Naive B cell (primary cell): ENCODE measurements at regions not wholly inside any gene's neighbourhood (a gene's known extent, or its start where the extent isn't known, plus 50 kb on each side); places are given as distances from the start of the nearest gene placed in this dataset.
"Not testable (repeated sequence)": the region's sequence is repeated elsewhere in the genome, so short reads cannot be mapped to it uniquely, and the experiment has no call there.

Experiments
- ATAC-seq, 2 donors: fragments of 150-1000 bp; cut with Tn5 transposase; 2 replicates each; pipeline ENCODE4 v1.10.0; 2021; ENCODE audit warnings: low read depth in 2 of 2, mild to moderate bottlenecking in 2 of 2, moderate library complexity in 2 of 2
- DNase-seq: peaks from one replicate; pipeline ENCODE4 v3.0.0; 2022
- H3K27ac Mint-ChIP-seq, 6 donors: one replicate each; pipeline ENCODE4 v1.8.0; 2020 to 2022; ENCODE audit warnings: mild to moderate bottlenecking in 6 of 6, mixed read lengths in 6 of 6, moderate library complexity in 5 of 6, inconsistent platforms in 2 of 6
- H3K27me3 Mint-ChIP-seq, 3 donors: one replicate each; pipeline ENCODE4 v1.8.0; 2021 to 2022; ENCODE audit warnings: mixed read lengths in 3 of 3, mild to moderate bottlenecking in 1 of 3
- H3K36me3 Mint-ChIP-seq, 2 donors: one replicate each; pipeline ENCODE4 v1.8.0; 2020 to 2022; ENCODE audit warnings: mixed read lengths in 2 of 2, inconsistent platforms in 1 of 2, mild to moderate bottlenecking in 1 of 2
- H3K4me1 Mint-ChIP-seq, 3 donors: one replicate each; pipeline ENCODE4 v1.8.0; 2020 to 2022; ENCODE audit warnings: mixed read lengths in 3 of 3, inconsistent platforms in 1 of 3, mild to moderate bottlenecking in 1 of 3, moderate library complexity in 1 of 3
- H3K4me3 Mint-ChIP-seq, 8 donors: one replicate each; pipeline ENCODE4 v1.8.0; 2020 to 2022; ENCODE audit warnings: mild to moderate bottlenecking in 8 of 8, mixed read lengths in 8 of 8, moderate library complexity in 8 of 8, inconsistent platforms in 2 of 8
- H3K9me3 Mint-ChIP-seq, 7 donors: one replicate each; pipeline ENCODE4 v1.8.0; 2020 to 2022; ENCODE audit warnings: mixed read lengths in 7 of 7, mild to moderate bottlenecking in 5 of 7, inconsistent platforms in 2 of 7, moderate library complexity in 1 of 7

- no peak for DNase-seq
- no peaks in the 10 kb centered on the region for H3K4me1 Mint-ChIP-seq
- peaks cover 0 to 4% (median 0%) of the 10 kb centered on the region in 3 donors for H3K27me3 Mint-ChIP-seq
- H3K36me3 Mint-ChIP-seq, result peaks cover 0 to 3% of the 10 kb centered on the region in 2 donors
- H3K9me3 Mint-ChIP-seq, result peaks cover 0 to 6% (median under 1%) of the 10 kb centered on the region in 7 donors
- H3K27ac Mint-ChIP-seq, result no peak overlapping the region
- no peak for ATAC-seq
- no peak overlapping the region for H3K4me3 Mint-ChIP-seq
Observed at GRCh38 chr6:153984811-153985210, 54.2 kb upstream of the OPRM1 start.

GRCh38 chr6:153980171-153980570 is 58.9 kb upstream of the OPRM1 start:
- ATAC-seq, result no peak
- Mint-ChIP-seq H3K36me3 (peaks cover 0 to 7% of the 10 kb centered on the region in 2 donors), H3K27me3 (peaks cover 0 to 4% (median 0%) of the 10 kb centered on the region in 3 donors)

GRCh38 chr6:153978911-153979548 is 60.0 kb upstream of the OPRM1 start:
- H3K27ac Mint-ChIP-seq, H3K4me1 Mint-ChIP-seq, H3K9me3 Mint-ChIP-seq, H3K4me3 Mint-ChIP-seq, DNase-seq, H3K27me3 Mint-ChIP-seq, ATAC-seq, H3K36me3 Mint-ChIP-seq: not testable (repeated sequence)

More at GRCh38 chr6:153980171-153980570, 58.9 kb upstream of the OPRM1 start:
- no peak overlapping the region for H3K4me3 Mint-ChIP-seq
- no peaks in the 10 kb centered on the region for H3K4me1 Mint-ChIP-seq
- no peak overlapping the region for H3K27ac Mint-ChIP-seq
- peaks cover 0 to 7% (median 5%) of the 10 kb centered on the region in 7 donors for H3K9me3 Mint-ChIP-seq
- DNase-seq, result no peak

- no peaks in the 10 kb centered on the region for H3K27me3 Mint-ChIP-seq
- H3K27ac Mint-ChIP-seq, result no peak overlapping the region
- peaks cover 0 to 7% (median 5%) of the 10 kb centered on the region in 7 donors for H3K9me3 Mint-ChIP-seq
- peaks cover 0 to 7% of the 10 kb centered on the region in 2 donors for H3K36me3 Mint-ChIP-seq
- no peak overlapping the region for H3K4me3 Mint-ChIP-seq
- DNase-seq (no peak), ATAC-seq (no peak)
- no peaks in the 10 kb centered on the region for H3K4me1 Mint-ChIP-seq
Observed at GRCh38 chr6:153976921-153977693, 61.9 kb upstream of the OPRM1 start.

DNA sequence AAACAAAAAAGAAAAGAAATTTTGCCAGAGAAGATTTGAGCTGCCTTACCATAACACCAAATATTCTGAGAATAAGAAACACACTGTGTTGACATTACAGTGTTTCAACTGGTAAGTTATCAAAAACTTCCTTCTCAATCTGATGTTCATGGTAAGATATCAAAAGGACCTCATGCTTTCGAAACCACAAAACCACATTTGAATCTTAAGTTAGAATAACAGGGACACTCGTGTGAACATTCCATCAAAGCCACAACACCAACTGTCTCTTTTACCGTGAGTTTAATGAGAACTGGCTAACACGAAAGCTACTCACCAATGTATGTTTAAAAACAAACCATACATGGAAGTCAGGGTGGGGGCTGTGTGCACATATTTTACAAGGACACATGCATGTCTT is 73.0 kb upstream of the OPRM1 start:
- no peak overlapping the region for H3K27ac Mint-ChIP-seq
- no peaks in the 10 kb centered on the region for H3K36me3 Mint-ChIP-seq
- H3K9me3 Mint-ChIP-seq, result peaks cover 0 to 4% (median 0%) of the 10 kb centered on the region in 7 donors
- ATAC-seq, result no peak
- H3K27me3 Mint-ChIP-seq, result no peaks in the 10 kb centered on the region
- H3K4me1 Mint-ChIP-seq, result peaks cover 0 to 3% (median 0%) of the 10 kb centered on the region in 3 donors
- no peak for DNase-seq
- no peak overlapping the region for H3K4me3 Mint-ChIP-seq

GRCh38 chr6:153963352-153963751 is 75.7 kb upstream of the OPRM1 start:
- H3K4me3 Mint-ChIP-seq, result no peak overlapping the region
- no peak for DNase-seq
- no peaks in the 10 kb centered on the region for H3K36me3 Mint-ChIP-seq
- H3K27me3 Mint-ChIP-seq, result no peaks in the 10 kb centered on the region
- peaks cover 0 to 4% (median 0%) of the 10 kb centered on the region in 7 donors for H3K9me3 Mint-ChIP-seq
- peaks cover 0 to 3% (median 0%) of the 10 kb centered on the region in 3 donors for H3K4me1 Mint-ChIP-seq
- no peak for ATAC-seq
- peak overlapping the region in 1 of 6 donors; percentile 73 for H3K27ac Mint-ChIP-seq

DNA sequence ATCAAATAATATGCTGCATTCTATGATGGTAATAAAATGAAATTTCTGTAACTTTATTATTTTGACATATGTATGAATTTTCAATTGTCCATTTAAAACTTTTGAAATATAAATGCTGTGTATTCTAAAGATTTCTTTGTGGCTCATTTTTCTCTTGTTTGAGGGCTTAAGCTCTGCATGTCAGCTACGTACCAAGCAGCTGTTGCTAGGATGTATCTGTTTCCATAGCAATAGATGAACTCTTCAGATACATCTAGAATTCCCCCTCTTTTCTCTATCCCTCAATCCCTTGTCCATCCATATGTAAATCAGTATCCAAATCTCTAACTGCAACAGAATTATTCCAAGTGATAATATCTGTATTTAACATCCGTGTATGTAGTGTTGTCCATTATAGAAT is 76.5 kb upstream of the OPRM1 start:
- H3K9me3 Mint-ChIP-seq, result peaks cover 0 to 4% (median 0%) of the 10 kb centered on the region in 7 donors
- ATAC-seq (no peak), DNase-seq (no peak)
- no peak overlapping the region for H3K4me3 Mint-ChIP-seq
- peaks cover 0 to 5% (median 3%) of the 10 kb centered on the region in 3 donors for H3K4me1 Mint-ChIP-seq
- H3K36me3 Mint-ChIP-seq, result no peaks in the 10 kb centered on the region
- H3K27ac Mint-ChIP-seq, result peak overlapping the region in 1 of 6 donors; percentile 72
- H3K27me3 Mint-ChIP-seq, result no peaks in the 10 kb centered on the region

GRCh38 chr6:153960741-153961140 is 78.3 kb upstream of the OPRM1 start:
- H3K27ac Mint-ChIP-seq, result no peak overlapping the region
- H3K9me3 Mint-ChIP-seq, result peaks cover 0 to 4% (median 2%) of the 10 kb centered on the region in 7 donors
- no peak overlapping the region for H3K4me3 Mint-ChIP-seq
- DNase-seq (no peak), ATAC-seq (no peak)
- H3K27me3 Mint-ChIP-seq, result no peaks in the 10 kb centered on the region
- H3K4me1 Mint-ChIP-seq, result peaks cover 0 to 9% (median 3%) of the 10 kb centered on the region in 3 donors
- no peaks in the 10 kb centered on the region for H3K36me3 Mint-ChIP-seq

GRCh38 chr6:153960281-153960680 is 78.8 kb upstream of the OPRM1 start:
- ATAC-seq (no peak), DNase-seq (no peak)
- Mint-ChIP-seq H3K27ac (no peak overlapping the region), H3K4me1 (peaks cover 0 to 9% (median 3%) of the 10 kb centered on the region in 3 donors), H3K9me3 (peaks cover 0 to 7% (median 2%) of the 10 kb centered on the region in 7 donors), H3K36me3 (no peaks in the 10 kb centered on the region), H3K27me3 (no peaks in the 10 kb centered on the region), H3K4me3 (no peak overlapping the region)

DNA sequence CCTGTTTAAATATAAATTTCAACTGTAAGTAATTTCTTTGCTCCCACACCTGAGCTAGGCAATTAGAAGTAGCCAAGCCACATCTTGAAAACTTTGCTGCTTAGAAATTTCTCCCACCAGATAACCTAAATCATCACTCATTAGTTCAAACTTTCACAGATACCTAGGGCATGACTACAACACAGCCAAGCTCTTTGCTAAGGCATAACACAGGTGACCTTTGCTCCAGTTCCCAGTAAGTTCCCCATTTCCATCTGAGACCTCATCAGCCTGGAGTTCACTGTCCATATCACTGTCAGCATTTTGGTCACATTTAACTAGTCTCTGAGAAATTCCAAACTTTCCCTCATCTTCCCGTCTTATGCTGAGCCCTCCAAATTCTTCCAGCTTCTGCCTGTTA is 79.8 kb upstream of the OPRM1 start:
- no peak for ATAC-seq
- no peaks in the 10 kb centered on the region for H3K36me3 Mint-ChIP-seq
- H3K4me3 Mint-ChIP-seq, result no peak overlapping the region
- no peaks in the 10 kb centered on the region for H3K27me3 Mint-ChIP-seq
- peaks cover 0 to 9% (median 3%) of the 10 kb centered on the region in 3 donors for H3K4me1 Mint-ChIP-seq
- peaks cover 0 to 12% (median 4%) of the 10 kb centered on the region in 7 donors for H3K9me3 Mint-ChIP-seq
- DNase-seq, result no peak
- peak overlapping the region in 1 of 6 donors; percentile 78 for H3K27ac Mint-ChIP-seq

GRCh38 chr6:153958860-153959259 is 80.2 kb upstream of the OPRM1 start:
- H3K9me3 Mint-ChIP-seq, result peaks cover 0 to 12% (median 4%) of the 10 kb centered on the region in 7 donors
- no peaks in the 10 kb centered on the region for H3K27me3 Mint-ChIP-seq
- H3K4me3 Mint-ChIP-seq, result no peak overlapping the region
- no peak for ATAC-seq
- H3K4me1 Mint-ChIP-seq, result peaks cover 0 to 9% (median 3%) of the 10 kb centered on the region in 3 donors
- no peak overlapping the region for H3K27ac Mint-ChIP-seq
- H3K36me3 Mint-ChIP-seq, result no peaks in the 10 kb centered on the region
- DNase-seq, result no peak

DNA sequence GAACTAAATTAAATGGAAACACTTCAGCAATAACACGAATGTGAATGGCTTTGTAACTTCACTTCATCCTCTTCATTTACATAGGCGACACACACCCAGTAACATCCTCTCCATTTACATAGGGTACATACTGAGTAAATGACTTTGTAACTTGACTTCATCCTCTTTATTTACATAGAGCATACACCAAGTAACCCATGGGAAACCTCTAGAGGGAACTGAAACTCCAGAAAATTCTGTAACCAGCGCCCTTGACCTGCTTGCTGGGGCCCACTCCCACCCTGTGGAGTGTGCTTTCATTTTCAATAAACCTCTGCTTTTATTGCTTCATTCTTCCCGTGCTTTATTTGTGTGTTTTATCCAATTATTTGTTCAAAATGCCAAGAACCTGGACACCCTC is 81.6 kb upstream of the OPRM1 start:
- Mint-ChIP-seq H3K36me3 (no peaks in the 10 kb centered on the region), H3K9me3 (peaks cover 3 to 17% (median 4%) of the 10 kb centered on the region in 7 donors), H3K27me3 (no peaks in the 10 kb centered on the region), H3K4me3 (peak overlapping the region in 2 of 8 donors; percentile 48 to 74), H3K27ac (peak overlapping the region in 1 of 6 donors; percentile 81), H3K4me1 (peaks cover 0 to 9% (median 0%) of the 10 kb centered on the region in 3 donors)
- DNase-seq (peak; percentile 51), ATAC-seq (no peak)

DNA sequence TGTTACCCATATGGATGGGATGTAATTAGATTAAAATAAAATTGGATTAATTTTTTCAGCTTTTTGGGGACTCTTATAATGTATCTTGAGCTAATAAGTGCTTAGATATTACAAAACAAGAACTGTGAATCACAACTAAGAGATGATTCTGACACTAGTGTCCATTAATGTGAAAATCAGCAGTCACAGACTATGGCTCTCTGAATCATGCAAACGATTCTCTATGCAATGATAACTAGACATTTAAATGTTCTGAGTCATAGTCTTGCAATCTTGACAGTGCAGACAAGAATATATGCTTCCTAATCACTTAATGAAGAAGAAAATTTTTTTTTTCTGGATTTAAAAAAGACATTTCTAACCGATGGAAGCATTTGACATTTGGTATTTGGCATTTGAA is 82.2 kb upstream of the OPRM1 start:
- Mint-ChIP-seq H3K36me3 (no peaks in the 10 kb centered on the region), H3K9me3 (peaks cover 3 to 17% (median 4%) of the 10 kb centered on the region in 7 donors), H3K27me3 (no peaks in the 10 kb centered on the region), H3K27ac (no peak overlapping the region), H3K4me3 (no peak overlapping the region), H3K4me1 (peaks cover 0 to 9% (median 0%) of the 10 kb centered on the region in 3 donors)
- no peak for ATAC-seq
- DNase-seq, result no peak

- ATAC-seq, result no peak
- Mint-ChIP-seq H3K4me1 (no peaks in the 10 kb centered on the region), H3K9me3 (peaks cover 2 to 9% (median 5%) of the 10 kb centered on the region in 7 donors), H3K27ac (no peak overlapping the region), H3K4me3 (no peak overlapping the region), H3K27me3 (peaks cover 0 to 7% (median 6%) of the 10 kb centered on the region in 3 donors), H3K36me3 (no peaks in the 10 kb centered on the region)
- DNase-seq, result no peak
Observed at GRCh38 chr6:153949616-153950015, 89.4 kb upstream of the OPRM1 start.
